HG02610 (cell line): ENCODE measurements at regions not wholly inside any gene's neighbourhood (a gene's known extent, or its start where the extent isn't known, plus 50 kb on each side); places are given as distances from the start of the nearest gene placed in this dataset.

Experiments used
- ATAC-seq: cut with Tn5 transposase; IDR thresholded peaks from one replicate; pipeline ENCODE4 v1.9.1; 2021; ENCODE audit warnings: mild to moderate bottlenecking, moderate library complexity; ENCODE audit not compliant: unreplicated experiment

DNA sequence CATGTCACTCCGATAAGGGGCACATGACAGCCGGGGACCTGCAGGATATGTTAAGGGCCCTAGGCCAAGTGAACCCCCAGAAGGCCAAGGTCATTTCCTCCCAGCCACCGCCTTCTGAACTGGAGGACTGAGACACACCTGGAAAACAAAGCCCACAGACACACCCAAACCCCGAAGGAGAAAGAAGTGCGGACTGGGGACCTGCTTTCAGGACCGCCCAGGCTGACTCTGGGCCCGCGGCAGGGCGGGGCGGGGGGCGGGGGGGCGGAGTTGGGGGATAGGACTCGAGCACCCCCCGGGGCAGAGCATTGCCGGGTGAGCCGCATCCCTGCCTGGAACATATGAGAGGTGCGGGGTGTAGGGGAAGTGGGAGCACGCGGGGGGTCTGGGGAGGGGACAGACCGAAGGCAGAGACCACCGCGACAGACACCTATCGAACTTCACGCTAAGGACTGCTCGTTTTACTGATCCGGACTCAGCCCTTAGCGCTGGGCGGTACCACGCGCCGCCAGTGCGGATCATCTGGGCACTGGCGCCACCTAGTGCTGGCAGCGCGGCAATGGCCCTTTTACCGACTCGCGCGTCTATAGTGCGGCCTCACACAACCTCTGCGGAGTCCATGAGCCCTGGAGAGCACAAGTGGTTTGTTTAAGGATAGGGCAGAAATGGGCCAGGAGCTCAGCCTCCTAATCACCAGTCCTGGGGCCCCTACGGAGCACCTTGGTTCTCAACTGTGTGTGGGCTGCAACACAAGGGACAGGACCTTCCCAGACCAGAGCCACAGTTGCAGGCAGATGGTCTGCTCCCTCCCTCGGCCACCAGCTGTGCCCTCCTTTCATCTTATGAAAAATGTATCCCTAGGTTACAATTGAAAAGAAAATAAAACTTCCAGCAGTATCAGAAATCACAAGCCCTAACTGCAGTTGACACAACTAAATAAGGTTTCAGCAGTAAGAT lies 157.6 kb downstream of the HERPUD2 start:
- ATAC-seq = peak; percentile 99

DNA sequence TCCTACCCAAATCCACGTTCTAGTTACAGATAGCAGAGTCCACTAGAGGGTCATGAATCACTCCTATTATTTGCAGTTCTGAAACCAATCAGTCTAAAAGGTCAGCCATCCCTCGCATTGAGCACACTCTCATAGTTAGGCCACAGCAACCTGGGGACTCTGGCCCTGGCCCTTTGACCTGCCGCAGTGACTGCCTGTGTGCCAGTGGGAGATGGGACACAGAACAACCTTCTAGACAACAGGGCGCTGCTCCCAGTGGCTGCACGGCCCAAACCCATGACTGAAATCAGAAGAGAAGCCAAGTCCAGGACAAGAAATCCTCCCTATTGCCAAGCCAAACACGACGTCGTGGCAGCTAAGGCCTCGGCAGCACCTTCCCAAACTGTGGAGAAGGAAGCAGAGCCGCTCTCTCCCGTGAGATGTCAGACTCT lies 158.5 kb downstream of the HERPUD2 start:
- ATAC-seq = no peak

DNA sequence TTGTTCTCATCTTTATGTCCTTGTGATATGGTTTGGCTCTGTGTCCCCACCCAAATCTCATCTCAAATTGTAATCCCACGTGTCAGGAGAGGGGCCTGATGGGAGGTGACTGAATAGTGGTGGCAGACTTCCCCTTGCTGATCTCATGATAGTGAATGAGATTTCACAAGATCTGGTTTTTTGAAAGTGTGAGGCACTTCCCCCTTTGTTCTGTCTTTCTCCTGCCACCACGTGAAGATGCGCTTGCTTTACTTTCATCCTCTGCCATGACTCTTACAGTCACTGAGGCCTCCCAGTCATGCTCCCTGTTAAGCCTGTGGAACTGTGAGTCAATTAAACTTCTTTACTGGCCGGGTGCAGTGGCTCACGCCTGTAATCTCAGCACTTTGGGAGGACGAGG lies 161.0 kb downstream of the HERPUD2 start:
- ATAC-seq = no peak

DNA sequence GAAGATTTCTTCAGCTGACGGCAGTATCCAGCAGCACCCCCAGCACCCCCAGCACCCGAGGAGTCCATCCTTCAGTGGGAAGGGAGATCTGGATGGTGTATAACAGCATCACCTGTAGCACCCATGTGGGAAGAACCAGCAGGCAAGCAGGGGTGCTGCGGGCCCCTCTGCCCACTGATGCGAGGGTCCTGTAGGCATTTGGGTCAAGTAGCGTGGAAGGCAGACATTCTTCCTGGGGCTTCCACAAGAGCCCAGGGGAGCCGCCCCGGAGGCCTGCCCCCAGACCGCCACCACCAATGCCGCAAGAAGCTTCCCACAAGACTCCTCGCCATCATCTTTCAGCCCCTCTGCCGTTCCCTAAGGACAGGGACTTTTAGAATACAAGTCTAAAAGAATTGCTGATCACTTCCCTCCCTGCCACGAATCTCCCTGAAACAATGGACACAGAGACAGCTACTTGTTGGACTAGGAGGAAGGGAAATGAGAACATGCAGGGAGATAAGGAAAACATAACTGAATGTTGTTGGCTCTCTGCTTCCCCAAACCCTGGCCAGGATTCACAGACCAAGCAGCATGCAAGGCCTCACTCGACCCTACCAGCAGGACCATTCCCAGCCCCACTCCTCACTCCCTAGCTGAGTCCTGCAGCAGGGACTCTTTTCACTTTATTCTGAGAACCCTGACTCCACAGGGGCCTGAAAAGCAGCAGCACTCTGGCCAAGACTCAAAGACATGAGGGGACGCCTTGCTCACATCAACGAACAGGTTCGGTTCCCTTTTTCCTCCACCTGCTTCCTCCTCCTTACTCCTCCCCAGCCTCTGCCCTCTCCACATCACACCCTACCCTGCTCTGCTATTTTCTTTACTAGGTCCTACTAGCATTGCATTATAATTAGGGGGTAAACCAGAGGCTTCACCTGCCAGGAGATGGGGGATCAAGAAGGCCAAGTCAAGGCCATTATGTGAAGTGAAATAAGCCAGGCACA lies 164.5 kb downstream of the HERPUD2 start:
- ATAC-seq = no peak

DNA sequence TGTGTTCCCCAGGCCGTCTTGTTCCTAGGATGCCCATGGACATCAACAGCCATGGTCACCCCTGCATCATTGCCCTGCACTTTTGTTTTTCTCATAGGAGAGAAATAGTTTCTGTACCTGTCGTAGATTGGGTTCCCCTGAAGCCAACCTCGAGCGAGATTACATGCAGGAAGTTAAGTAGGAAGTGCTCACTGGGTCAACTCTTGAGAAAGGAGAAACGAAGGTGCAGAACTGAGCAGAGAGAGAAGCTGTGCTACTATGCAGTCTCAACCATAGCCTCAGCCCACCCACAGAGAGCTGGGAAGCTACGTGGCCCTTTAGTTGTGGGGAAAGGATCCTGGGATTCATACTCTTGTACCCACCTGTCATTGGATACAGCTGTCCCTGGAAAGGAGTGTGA lies 165.2 kb downstream of the HERPUD2 start:
- no peak for ATAC-seq

DNA sequence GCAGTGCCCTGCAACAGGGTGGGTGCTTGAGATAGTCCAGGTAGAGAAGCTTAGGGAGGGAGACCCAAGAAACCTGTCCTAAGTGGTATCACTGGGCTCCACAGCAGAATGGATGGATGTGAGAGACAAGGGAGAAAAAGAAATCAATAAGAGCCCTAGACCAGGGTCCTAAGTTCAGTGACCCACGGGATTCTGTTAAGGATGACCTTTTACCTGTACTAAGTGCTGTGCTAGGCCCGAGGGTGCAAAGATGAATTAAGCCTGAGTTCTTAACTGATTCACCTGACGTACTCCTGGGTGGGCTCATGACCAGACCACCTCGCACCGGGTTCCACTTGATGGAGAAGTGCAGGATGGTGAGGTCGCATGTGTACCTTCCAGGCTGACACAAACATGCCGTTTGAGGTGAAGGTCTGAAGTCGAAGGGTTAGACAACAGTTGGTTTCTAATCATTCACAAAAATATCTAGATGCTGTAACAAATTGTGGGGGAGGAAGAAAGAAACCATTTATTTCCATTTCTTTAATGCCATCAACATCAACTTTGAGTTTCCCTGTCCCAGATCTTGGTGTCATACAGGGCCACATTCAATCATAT lies 166.5 kb downstream of the HERPUD2 start:
- ATAC-seq = no peak

DNA sequence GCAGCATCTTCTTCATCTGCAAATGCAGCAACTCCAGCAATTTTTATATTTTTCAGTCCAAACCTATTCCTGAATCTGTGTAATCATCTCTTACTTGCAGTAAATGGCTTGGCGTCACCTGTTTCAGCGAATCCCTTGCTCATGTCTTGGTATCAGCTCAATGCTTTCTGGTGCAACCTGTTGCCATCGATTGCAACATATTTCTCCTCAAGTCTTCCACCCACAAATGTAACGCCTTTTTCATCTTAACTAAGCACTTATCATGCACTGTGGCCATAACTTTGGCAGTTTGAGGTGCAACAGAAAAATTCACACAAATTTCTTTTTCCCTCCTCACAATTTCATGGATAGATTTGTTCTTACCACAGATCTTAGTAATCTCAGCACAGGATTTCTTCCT lies 168.3 kb downstream of the HERPUD2 start:
- no peak for ATAC-seq

DNA sequence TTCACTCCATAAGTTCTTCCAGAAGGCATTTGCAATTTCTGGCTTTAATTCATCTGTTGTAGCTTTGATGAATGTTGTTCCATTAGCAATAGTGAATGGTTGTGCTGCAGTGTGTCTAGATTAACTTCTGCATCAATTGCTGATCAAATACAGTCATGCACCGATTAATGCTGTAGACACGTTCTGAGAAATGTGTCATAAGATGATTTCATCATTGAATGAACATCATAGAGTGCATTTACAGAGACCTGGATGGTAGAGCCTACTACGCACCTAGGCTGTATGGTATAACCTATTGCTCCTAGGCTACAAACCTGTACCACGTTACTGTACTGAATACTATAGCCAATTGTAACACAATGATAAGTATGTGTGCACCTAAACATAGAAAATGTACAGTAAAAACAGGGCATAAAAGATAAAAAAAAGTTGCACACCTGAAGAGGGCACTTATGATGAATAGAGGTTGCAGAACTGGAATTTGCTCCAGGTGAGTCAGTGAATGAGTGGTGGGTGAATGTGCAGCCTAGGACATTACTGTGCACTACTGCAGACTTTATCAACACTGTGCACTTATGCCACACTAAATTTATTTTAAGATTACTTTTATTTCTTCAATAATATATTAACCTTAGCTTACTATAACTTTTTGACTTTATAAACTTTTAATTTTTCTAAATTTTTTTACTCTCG lies 170.7 kb downstream of the HERPUD2 start:
- no peak for ATAC-seq

DNA sequence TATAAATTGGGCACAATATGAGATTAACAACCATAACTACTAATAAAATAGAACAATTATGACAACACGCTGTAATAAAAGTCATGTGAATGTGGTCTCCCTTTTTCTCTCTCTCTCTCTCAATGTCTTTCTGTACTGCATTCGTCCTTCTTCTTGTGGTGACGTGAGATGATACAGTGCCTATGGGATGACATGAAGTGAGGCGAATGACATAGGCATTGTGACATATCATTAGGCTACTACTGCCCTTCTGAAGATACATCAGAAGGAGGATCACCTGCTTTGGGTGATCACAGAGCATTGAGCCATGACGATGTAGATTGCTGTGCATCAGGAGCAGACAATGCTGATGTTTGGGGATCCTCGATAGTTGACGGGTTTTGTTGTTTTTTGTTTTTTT lies 171.6 kb downstream of the HERPUD2 start:
- ATAC-seq = no peak

DNA sequence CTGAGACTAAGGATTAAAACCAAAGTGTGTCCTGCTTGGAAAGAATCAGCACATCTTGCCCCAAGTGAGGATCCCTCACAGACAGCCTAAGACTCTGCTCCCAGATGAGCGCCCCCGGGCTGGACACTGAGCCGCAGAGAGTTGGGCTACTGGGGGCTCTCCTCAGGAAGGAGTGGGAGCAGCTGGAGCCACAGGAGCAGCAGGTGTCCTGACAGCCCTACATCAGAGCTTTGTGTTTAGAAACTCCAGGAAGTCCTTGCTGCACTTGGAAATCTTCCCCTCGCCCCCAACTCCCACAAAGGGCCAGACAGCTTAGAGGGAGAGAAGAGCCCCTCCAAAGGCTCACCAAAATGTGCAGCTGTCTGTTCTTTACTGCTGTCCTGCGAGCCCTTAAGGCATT lies 172.2 kb downstream of the HERPUD2 start:
- no peak for ATAC-seq

DNA sequence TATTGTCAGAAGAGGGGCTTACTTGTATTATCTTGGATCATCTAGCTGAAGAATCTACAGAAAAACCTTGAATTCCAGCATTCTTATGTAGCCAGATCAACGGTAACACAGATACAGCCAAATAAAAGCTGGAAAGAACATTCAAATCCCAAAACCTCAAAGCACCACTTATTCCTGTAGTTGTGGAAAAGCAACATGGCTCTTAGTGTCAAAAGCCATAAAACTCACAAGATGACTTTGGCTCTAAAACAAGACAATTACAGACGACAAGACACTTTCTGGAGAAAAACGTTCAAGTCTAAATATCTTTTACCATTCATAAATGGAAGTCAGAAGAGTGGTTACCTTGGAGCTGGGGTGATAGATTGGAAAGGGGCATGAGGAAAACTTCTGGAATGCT lies 173.0 kb downstream of the HERPUD2 start:
- ATAC-seq = no peak

DNA sequence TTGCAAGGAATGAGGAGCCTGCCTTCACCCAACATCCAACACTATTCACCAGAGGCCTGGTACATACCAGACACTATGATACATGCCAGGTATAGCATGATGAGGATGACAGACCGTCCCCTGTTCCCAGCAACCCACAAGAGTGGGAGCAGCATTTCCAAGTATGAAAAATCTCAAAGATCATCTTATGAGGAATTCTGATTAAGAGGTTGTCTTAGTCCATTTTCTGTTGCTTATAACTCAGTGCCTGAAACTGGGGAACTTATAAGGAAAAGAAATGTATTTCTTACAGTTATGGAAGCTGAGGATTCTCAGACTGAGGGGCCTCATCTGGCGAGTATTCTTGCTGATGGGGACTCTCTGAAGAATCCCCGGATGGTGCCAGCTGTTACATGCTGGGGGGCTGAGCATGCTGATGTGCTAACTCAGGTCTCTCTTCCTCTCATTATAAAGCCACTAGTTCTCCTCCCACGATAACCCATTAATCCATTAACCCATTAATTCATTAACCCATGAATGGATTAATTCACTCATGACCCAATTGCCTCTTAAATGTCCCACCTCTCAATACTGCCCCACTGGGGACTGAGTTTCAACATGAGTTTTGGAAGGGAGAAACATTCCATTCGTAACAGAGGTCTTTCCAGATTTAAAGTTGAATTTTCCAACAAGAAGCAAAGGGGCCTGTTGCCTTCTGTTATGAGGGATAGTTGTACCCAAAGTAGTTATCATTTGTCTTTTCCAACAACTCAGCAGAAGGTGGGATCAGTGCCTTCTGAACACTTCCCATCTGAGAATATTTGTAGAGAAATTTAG lies 173.9 kb downstream of the HERPUD2 start:
- no peak for ATAC-seq

DNA sequence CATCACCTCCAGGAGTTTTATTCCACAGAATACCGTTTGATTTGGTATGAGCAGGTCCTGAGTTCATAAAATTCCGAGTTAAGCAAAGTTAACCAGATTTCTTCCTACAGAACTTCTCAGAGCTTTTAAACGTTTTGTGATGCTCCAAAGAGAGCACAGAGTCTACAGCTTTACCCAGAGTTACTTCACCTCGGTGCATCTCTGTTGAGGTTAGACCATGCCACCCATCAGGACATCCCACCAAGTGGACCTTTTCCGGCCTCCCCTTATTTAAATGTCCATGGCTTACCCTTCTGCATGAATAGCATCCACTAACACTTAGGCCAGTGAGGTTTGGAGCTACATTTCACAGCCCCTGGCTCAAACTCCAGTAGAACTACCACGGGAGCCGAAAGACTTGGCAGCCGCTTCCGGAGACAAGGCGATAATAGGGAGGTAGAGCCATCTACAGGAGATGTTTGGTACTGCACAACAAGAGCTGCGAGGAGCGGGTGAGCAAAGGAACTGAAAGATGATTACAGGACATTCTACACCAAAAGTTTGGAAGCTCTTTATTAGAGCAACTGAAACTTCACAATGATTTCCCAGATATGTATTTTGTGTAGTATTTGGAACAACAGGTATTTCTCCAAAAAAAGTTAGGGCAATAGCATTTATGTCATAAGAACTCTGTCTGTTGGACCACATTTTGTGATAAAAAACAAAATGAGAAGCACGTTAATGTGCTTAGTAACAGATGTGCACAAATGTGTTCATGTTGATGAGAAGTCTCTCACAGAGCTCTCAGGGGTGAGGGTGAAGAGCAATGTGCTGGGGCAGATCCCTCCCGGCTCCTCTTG lies 174.7 kb downstream of the HERPUD2 start:
- no peak for ATAC-seq

DNA sequence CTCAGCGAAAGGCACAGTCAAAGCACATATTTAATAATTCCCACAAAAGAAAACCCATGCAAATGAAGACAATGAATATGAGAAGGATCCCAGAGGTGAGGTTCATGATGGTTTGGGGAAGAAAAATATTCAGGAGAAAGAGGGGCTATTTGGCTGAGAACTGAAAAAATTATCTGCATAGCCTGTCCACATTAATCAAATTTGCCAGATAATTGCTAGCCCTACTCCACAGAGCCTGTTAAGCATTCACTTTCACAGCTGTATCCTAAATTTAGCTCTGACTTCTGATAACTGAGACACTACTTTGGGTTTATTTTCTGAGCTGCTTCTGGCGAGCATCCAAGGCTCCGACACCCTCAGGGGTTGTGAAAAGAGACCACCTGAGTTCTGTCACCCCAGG lies 176.2 kb downstream of the HERPUD2 start:
- ATAC-seq = no peak

DNA sequence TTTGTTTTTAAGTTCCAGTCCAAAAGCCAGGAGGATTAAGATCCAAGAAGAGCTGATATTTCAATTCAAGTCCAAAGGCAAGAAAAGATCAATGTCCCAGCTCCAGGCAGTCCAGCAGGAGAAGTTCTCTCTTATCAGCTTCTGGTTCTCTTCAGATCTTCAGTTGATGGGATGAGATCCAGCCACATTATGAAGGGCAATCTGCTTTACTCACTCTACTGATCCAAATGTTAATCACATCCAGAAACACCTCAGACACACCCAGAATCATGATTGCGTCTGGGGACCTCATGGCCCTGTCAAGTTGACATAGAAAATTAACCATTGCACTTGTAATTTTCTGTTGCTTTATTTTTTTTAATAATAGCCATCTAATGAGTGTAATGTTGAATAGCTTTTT lies 178.4 kb downstream of the HERPUD2 start:
- ATAC-seq = no peak

DNA sequence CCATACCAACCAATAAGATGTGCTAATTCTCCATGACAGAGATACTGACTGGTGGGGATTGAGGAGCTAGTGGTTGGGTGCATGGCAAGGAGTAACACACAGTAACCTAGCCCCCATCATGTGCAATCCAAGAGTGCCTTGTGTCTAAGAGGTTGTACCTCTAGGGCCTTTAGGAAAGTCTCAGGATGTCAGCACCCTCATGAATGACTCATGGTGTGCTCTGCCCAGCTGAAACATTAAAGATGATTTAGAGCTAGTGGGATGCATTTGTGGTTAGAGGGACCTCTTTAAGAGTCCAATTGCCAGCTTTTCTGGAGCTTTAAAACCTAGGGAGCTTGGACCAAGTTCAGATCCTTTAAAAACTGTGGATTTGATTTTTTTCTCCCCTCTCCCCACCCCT lies 181.1 kb downstream of the HERPUD2 start:
- no peak for ATAC-seq

DNA sequence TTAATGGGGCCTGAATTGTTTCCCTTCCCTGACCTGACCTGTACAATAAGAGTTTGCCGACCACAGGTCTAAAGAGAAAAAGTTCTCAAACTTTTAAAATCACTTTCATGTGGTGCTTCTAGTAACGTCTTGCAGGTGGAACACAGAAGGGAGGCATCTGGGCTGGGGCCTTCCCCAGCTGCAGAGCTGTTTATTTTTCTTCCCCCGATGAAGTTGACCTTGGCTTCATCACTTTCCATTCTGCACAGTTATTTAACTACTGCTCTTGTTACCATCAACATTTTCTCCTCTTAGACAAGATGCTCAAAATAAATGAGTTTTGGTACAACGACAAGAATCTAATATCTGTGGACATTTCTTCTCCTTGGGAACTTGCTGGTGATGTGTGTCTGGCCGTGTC lies 181.7 kb downstream of the HERPUD2 start:
- no peak for ATAC-seq

DNA sequence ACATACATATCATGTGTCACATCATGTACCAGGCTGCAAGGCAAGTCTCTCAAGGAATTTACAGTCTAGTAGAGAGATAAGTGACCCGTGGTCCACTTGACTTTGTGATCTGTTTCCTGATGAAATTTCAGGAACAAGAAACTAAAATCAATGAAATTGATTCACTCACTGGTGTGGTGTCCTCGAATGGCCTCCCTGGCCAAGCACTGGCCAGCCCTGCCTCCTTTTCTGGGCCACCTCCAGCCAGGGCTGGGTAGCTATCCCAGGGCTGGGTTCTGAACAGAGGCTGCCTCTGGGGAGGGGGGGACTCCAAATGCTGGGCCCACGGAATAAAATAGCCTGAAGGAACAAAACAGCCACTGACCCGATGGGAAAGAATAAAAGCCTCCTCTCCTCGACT lies 182.2 kb downstream of the HERPUD2 start:
- no peak for ATAC-seq
